ENCODE measurements at regions not wholly inside any gene's neighbourhood (a gene's known extent, or its start where the extent isn't known, plus 50 kb on each side); places are given as distances from the start of the nearest gene placed in this dataset.

- no peak for TF ChIP-seq CTCF (IDR thresholded peaks at IDR 0.05; ENCODE audit: extremely low read depth, insufficient read depth, missing control alignments)
- in situ Hi-C loops (cut with MboI; ENCODE audit: low pct_unique_long_range_greater_than_20kb, low sequenced_read_pairs, unreplicated experiment): no loop called here
- no peak for DNase-seq (ENCODE audit: low spot score)
Measured at GRCh38 chr11:109818290-109818689, 274.9 kb upstream of the ZC3H12C start.

- TF ChIP-seq CTCF (IDR thresholded peaks at IDR 0.05; ENCODE audit: extremely low read depth, insufficient read depth, missing control alignments): no peak
- DNase-seq (ENCODE audit: low spot score): no peak
- in situ Hi-C loops (cut with MboI; ENCODE audit: low pct_unique_long_range_greater_than_20kb, low sequenced_read_pairs, unreplicated experiment): no loop called here
Measured at GRCh38 chr11:109819410-109819809, 273.8 kb upstream of the ZC3H12C start.

- in situ Hi-C loops (cut with MboI; ENCODE audit: low pct_unique_long_range_greater_than_20kb, low sequenced_read_pairs, unreplicated experiment): no loop called here
- DNase-seq (ENCODE audit: low spot score): no peak
- no peak for TF ChIP-seq CTCF (IDR thresholded peaks at IDR 0.05; ENCODE audit: extremely low read depth, insufficient read depth, missing control alignments)
Measured at GRCh38 chr11:109821511-109821910, 271.7 kb upstream of the ZC3H12C start.

GRCh38 chr11:109822436-109823102, 270.6 kb upstream of the ZC3H12C start:
- in situ Hi-C loops (cut with MboI; ENCODE audit: low pct_unique_long_range_greater_than_20kb, low sequenced_read_pairs, unreplicated experiment): no loop called here
- no peak for TF ChIP-seq CTCF (IDR thresholded peaks at IDR 0.05; ENCODE audit: extremely low read depth, insufficient read depth, missing control alignments)
- no peak for DNase-seq (ENCODE audit: low spot score)

- in situ Hi-C loops (cut with MboI; ENCODE audit: low pct_unique_long_range_greater_than_20kb, low sequenced_read_pairs, unreplicated experiment): no loop called here
- no peak for TF ChIP-seq CTCF (IDR thresholded peaks at IDR 0.05; ENCODE audit: extremely low read depth, insufficient read depth, missing control alignments)
- no peak for DNase-seq (ENCODE audit: low spot score)
Measured at GRCh38 chr11:109828387-109828786, 264.8 kb upstream of the ZC3H12C start.

GRCh38 chr11:109838026-109838425, 255.2 kb upstream of the ZC3H12C start:
- in situ Hi-C loops (cut with MboI; ENCODE audit: low pct_unique_long_range_greater_than_20kb, low sequenced_read_pairs, unreplicated experiment): no loop called here

More at GRCh38 chr11:109838026-109838425, 255.2 kb upstream of the ZC3H12C start:
- DNase-seq (ENCODE audit: low spot score): no peak
- no peak for TF ChIP-seq CTCF (IDR thresholded peaks at IDR 0.05; ENCODE audit: extremely low read depth, insufficient read depth, missing control alignments)

All from GM13977 (cell line).